Lung (tissue), 11 donors: ENCODE measurements at regions not wholly inside any gene's neighbourhood (a gene's known extent, or its start where the extent isn't known, plus 50 kb on each side); places are given as distances from the start of the nearest gene placed in this dataset.

Experiments used
- ATAC-seq: fragments of 200-7000 bp; cut with Tn5 transposase; one replicate; pipeline ENCODE4 v1.9.1; 2020; ENCODE audit warnings: moderate number of reproducible peaks; ENCODE audit not compliant: insufficient read depth, low FRiP score
- DNase-seq, 3 donors: peaks; one replicate each; pipeline ENCODE4 v3.0.0-alpha.2; 2013 to 2017
- H3K27ac ChIP-seq, 2 donors: one replicate each; pipeline ENCODE4 v1.5.1; 2013; ENCODE audit warnings: mild to moderate bottlenecking in 2 of 2, moderate library complexity in 2 of 2, control low read depth in 1 of 2, inconsistent platforms in 1 of 2, low read depth in 1 of 2, low read length in 1 of 2
- H3K27me3 ChIP-seq, 3 donors: one replicate each; pipeline ENCODE4 v1.5.1; 2013; ENCODE audit warnings: low read length in 2 of 3; ENCODE audit not compliant: control insufficient read depth in 3 of 3, insufficient read depth in 3 of 3
- H3K36me3 ChIP-seq, 4 donors: one replicate each; pipeline ENCODE4 v1.5.1; 2013; ENCODE audit warnings: low read length in 4 of 4, mild to moderate bottlenecking in 1 of 4, moderate library complexity in 1 of 4; ENCODE audit not compliant: control insufficient read depth in 4 of 4, insufficient read depth in 4 of 4
- H3K4me1 ChIP-seq, 5 donors: one replicate each; pipeline ENCODE4 v1.5.1; 2013; ENCODE audit warnings: low read length in 5 of 5, mild to moderate bottlenecking in 2 of 5, moderate library complexity in 1 of 5; ENCODE audit not compliant: control insufficient read depth in 5 of 5, insufficient read depth in 5 of 5
- H3K4me3 ChIP-seq: one replicate; pipeline ENCODE4 v1.5.1; 2013; ENCODE audit warnings: mild to moderate bottlenecking, control low read depth, moderate library complexity
- H3K9ac ChIP-seq, 2 donors: one replicate each; pipeline ENCODE4 v1.5.1; 2013; ENCODE audit warnings: low read length in 2 of 2, control low read depth in 1 of 2; ENCODE audit not compliant: insufficient read depth in 1 of 2
- H3K9me3 ChIP-seq, 4 donors: one replicate each; pipeline ENCODE4 v1.5.1; 2013; ENCODE audit warnings: low read length in 3 of 4, mild to moderate bottlenecking in 1 of 4, moderate library complexity in 1 of 4; ENCODE audit not compliant: control insufficient read depth in 4 of 4, insufficient read depth in 3 of 4
- WGBS, 2 donors: extraction: QIAGEN DNeasy Blood & Tissue Kit; methylation state at CpG; one replicate each; pipeline ENCODE4 v1.1.7; 2013; 5-methylcytosine and 5-hydroxymethylcytosine counted together
- TF ChIP-seq, protein P1 (sequence below): IDR thresholded peaks from 2 replicates; pipeline ENCODE4 v1.5.1; 2012; ENCODE audit warnings: mild to moderate bottlenecking; ENCODE audit errors: control extremely low read depth, extremely low read depth
- donor health status: control.
- donor health status: control.
- donor health status: Bipolar disorder and iron deficiency.
- donor health status: healthy.
- donor health status: DM: yes; HTN: yes; CAD: no.

DNA sequence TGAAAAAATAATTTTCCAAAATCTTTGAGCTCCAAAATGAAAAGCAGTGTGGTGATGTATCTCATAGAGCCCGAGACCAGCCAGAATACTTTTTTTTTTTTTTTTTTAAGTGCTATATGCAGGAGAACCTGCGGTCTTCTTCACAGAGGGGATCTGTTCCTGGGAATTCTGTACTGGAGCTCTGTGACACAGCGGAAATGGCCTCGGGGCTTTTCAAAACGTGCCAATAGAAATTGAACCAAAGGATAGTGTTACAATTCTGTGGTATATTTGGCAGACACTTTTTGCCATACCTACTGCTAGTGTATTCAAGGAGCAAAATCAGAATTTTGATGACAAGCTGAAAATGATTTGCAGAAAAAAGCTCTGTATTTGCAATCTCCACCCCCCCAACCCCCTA lies 1429.3 kb upstream of the LRRTM3 start:
- H3K4me3 ChIP-seq: no peak overlapping the region
- H3K27ac ChIP-seq: no peak overlapping the region
- peaks cover 0 to 4% (median 0%) of the 10 kb centered on the region in 5 donors for H3K4me1 ChIP-seq
- WGBS, 2 donors: 81 to 88% methylated on average over 5 of the region's 5 CpGs
- H3K36me3 ChIP-seq: no peaks in the 10 kb centered on the region
- no peak overlapping the region for H3K9ac ChIP-seq
- H3K27me3 ChIP-seq: no peaks in the 10 kb centered on the region
- DNase-seq (no peak), ATAC-seq (no peak)
- TF ChIP-seq, protein P1, sequence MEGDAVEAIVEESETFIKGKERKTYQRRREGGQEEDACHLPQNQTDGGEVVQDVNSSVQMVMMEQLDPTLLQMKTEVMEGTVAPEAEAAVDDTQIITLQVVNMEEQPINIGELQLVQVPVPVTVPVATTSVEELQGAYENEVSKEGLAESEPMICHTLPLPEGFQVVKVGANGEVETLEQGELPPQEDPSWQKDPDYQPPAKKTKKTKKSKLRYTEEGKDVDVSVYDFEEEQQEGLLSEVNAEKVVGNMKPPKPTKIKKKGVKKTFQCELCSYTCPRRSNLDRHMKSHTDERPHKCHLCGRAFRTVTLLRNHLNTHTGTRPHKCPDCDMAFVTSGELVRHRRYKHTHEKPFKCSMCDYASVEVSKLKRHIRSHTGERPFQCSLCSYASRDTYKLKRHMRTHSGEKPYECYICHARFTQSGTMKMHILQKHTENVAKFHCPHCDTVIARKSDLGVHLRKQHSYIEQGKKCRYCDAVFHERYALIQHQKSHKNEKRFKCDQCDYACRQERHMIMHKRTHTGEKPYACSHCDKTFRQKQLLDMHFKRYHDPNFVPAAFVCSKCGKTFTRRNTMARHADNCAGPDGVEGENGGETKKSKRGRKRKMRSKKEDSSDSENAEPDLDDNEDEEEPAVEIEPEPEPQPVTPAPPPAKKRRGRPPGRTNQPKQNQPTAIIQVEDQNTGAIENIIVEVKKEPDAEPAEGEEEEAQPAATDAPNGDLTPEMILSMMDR: no peak
- H3K9me3 ChIP-seq: no peaks in the 10 kb centered on the region

DNA sequence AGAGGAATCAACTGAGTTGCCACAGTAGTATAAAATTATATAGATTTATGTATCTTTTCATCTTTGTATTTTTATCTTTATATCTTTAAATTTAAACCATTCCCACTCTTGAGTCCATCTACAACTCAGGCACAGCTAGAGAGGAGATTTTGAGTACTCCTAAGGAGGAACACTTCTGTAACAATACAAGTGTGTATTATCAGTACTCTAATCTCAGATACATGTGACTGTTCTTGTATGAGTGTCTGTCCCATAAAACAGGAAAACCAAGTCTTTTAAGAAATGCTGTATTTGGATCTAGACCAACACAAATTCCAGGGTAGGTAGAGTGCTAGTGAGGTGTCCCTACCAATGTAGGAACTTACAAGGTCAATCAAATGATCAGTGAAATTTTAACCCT lies 1428.0 kb upstream of the LRRTM3 start:
- H3K9ac ChIP-seq: no peak overlapping the region
- H3K9me3 ChIP-seq: no peaks in the 10 kb centered on the region
- ATAC-seq (no peak), DNase-seq (peak in 1 of 3 donors; percentile 18)
- no peaks in the 10 kb centered on the region for H3K27me3 ChIP-seq
- TF ChIP-seq, protein P1: no peak
- H3K4me1 ChIP-seq: peaks cover 0 to 4% (median 0%) of the 10 kb centered on the region in 5 donors
- no peak overlapping the region for H3K4me3 ChIP-seq
- H3K36me3 ChIP-seq: no peaks in the 10 kb centered on the region
- no peak overlapping the region for H3K27ac ChIP-seq

DNA sequence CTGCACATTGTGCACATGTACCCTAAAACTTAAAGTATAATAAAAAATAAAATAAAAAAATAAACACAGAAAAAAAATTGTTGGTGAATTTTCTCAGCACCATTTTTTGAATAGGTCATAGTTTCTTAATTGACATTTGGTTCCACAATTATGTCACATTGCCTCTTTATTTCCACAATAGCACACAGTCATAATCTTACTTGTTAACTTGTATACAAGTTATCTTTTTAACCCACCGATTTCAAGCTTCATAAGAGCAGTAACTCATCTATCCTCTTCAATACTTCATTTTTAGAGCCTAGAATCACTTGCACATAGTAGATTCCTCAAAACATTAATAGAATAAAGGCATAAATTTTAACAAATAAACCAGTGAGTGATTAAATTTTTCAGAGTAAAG lies 1425.1 kb upstream of the LRRTM3 start:
- Histone ChIP-seq H3K4me1 (peaks cover 0 to 4% (median 0%) of the 10 kb centered on the region in 5 donors), H3K9ac (no peak overlapping the region), H3K27me3 (no peaks in the 10 kb centered on the region), H3K4me3 (no peak overlapping the region), H3K27ac (no peak overlapping the region), H3K36me3 (no peaks in the 10 kb centered on the region), H3K9me3 (no peaks in the 10 kb centered on the region)
- ATAC-seq: no peak
- WGBS, 2 donors: 71 to 80% methylated on average over 1 of the region's 1 CpG
- TF ChIP-seq, protein P1: no peak
- no peak for DNase-seq

DNA sequence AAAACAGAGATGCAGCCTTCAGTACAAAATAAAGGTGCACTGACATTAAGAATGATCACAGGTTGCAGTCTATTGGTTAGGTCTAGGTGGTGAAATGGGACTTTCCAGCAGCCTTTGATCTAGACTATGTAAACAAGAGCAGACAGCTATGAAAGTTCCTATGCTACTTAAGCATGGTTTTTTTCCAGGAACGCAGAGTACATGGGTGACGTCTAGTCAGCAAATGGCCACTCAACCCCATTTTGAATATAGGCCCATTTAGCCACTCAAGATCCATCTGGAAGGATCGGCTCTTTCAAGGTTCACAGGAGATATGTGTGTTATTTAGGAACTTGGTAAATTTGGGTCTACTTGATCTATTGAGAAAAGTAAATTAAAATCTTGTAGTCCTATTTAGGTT lies 1424.6 kb upstream of the LRRTM3 start:
- no peaks in the 10 kb centered on the region for H3K27me3 ChIP-seq
- no peak overlapping the region for H3K9ac ChIP-seq
- H3K36me3 ChIP-seq: no peaks in the 10 kb centered on the region
- no peak overlapping the region for H3K27ac ChIP-seq
- H3K9me3 ChIP-seq: no peaks in the 10 kb centered on the region
- H3K4me1 ChIP-seq: peaks cover 0 to 4% (median 0%) of the 10 kb centered on the region in 5 donors
- ATAC-seq: no peak
- H3K4me3 ChIP-seq: no peak overlapping the region
- TF ChIP-seq, protein P1: no peak
- peak in 1 of 3 donors; percentile 10 for DNase-seq
- 59 to 79% methylated on average over 3 of the region's 3 CpGs for WGBS, 2 donors
